T-helper 1 cell treated with Interleukin-12 subunit alpha and Interleukin-12 subunit beta and Interleukin-4 antibody, amounts not matched to agents 30 μg/mL and 1 μg/mL, for 36 hours (primary cell): ENCODE measurements at regions not wholly inside any gene's neighbourhood (a gene's known extent, or its start where the extent isn't known, plus 50 kb on each side); places are given as distances from the start of the nearest gene placed in this dataset.
"Not testable (repeated sequence)": the region's sequence is repeated elsewhere in the genome, so short reads cannot be mapped to it uniquely, and the experiment has no call there.

ENCODE experiments used
- H3K27ac Mint-ChIP-seq: one replicate; pipeline ENCODE4 v1.8.0; 2021; ENCODE audit warnings: mild to moderate bottlenecking, mixed read lengths
- H3K27me3 Mint-ChIP-seq: one replicate; pipeline ENCODE4 v1.8.0; 2021; ENCODE audit warnings: low read depth, mixed read lengths
- H3K36me3 Mint-ChIP-seq: one replicate; pipeline ENCODE4 v1.8.0; 2021; ENCODE audit warnings: low read depth, mixed read lengths
- H3K4me1 Mint-ChIP-seq: one replicate; pipeline ENCODE4 v1.8.0; 2021; ENCODE audit warnings: low read depth, mixed read lengths
- H3K4me3 Mint-ChIP-seq: one replicate; pipeline ENCODE4 v1.8.0; 2021; ENCODE audit warnings: mild to moderate bottlenecking, moderate library complexity, mixed read lengths
- H3K9me3 Mint-ChIP-seq: one replicate; pipeline ENCODE4 v1.8.0; 2021; ENCODE audit warnings: mixed read lengths

DNA sequence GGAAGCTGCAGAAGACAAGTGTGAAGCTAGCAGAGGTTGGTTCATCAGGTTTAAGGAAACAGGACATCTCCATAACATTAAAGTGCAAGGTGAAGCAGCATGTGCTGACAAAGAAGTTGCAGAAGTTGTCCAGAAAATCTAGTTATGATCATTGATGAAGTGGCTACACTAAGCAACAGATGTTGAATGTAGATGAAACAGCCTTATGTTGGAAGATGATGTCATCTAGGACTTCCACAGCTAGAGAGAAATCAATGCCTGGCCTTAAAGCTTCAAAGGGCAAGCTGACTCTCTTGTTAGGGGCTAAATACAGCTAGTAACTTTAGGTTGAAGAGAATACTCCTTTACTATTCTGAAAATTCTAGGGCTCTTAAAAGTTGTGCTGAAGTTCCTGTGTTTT, 340.2 kb upstream of the SOX9 start:
- no peaks in the 10 kb centered on the region for H3K36me3 Mint-ChIP-seq
- H3K9me3 Mint-ChIP-seq = peaks cover 16% of the 10 kb centered on the region
- no peaks in the 10 kb centered on the region for H3K4me1 Mint-ChIP-seq
- H3K4me3 Mint-ChIP-seq = no peak overlapping the region
- no peak overlapping the region for H3K27ac Mint-ChIP-seq
- H3K27me3 Mint-ChIP-seq = no peaks in the 10 kb centered on the region

DNA sequence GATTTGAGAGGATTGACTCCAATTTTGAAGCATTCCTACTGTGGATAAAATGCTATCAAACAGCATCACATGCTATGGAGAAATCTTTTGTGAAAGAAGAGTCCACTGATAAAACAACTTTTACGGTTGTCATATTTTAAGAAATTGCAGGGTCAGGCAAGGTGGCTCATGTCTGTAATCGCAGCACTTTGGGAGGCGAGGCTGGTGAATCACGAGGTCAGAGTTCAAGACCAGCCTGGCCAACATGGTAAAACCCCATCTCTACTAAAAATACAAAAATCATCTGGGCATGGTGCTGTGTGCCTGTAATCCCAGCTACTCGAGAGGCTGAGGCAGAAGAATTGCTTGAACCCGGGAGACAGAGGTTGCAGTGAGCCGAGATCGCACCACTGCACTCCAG, 338.8 kb upstream of the SOX9 start:
- peaks cover 18% of the 10 kb centered on the region for H3K9me3 Mint-ChIP-seq
- not testable (repeated sequence) for H3K27ac Mint-ChIP-seq, H3K4me3 Mint-ChIP-seq, H3K4me1 Mint-ChIP-seq, H3K36me3 Mint-ChIP-seq, H3K27me3 Mint-ChIP-seq

GRCh38 chr17:71790791-71791190, 330.0 kb upstream of the SOX9 start:
- Mint-ChIP-seq H3K27ac (no peak overlapping the region), H3K36me3 (no peaks in the 10 kb centered on the region), H3K4me3 (no peak overlapping the region), H3K9me3 (peaks cover 10% of the 10 kb centered on the region), H3K4me1 (no peaks in the 10 kb centered on the region), H3K27me3 (no peaks in the 10 kb centered on the region)

- Mint-ChIP-seq H3K4me1 (no peaks in the 10 kb centered on the region), H3K27ac (no peak overlapping the region), H3K27me3 (no peaks in the 10 kb centered on the region), H3K36me3 (no peaks in the 10 kb centered on the region), H3K9me3 (peaks cover 10% of the 10 kb centered on the region), H3K4me3 (no peak overlapping the region)
Observed at GRCh38 chr17:71791311-71791710, 329.5 kb upstream of the SOX9 start.

DNA sequence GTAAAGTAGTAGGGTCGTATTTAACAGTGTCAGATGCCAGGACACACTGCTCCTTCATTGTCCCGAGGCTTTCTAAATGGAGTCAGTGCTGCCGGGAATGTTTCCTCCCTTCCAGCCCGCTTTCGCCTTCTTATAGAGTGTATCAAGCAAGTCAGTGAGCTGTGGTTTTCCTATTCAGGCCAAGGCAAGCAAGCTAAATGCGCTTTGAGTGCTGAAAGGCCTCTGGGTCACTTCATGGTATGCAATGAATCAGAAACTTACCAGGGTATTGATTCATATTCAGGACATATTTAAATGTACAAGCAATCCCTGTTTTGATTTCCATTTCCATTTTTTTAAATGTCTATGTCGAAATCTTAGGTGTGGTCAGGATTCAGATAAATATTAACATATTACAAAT, 327.9 kb upstream of the SOX9 start:
- H3K27me3 Mint-ChIP-seq = no peaks in the 10 kb centered on the region
- no peaks in the 10 kb centered on the region for H3K4me1 Mint-ChIP-seq
- H3K27ac Mint-ChIP-seq = no peak overlapping the region
- peaks cover 7% of the 10 kb centered on the region for H3K9me3 Mint-ChIP-seq
- H3K36me3 Mint-ChIP-seq = no peaks in the 10 kb centered on the region
- H3K4me3 Mint-ChIP-seq = no peak overlapping the region

GRCh38 chr17:71793518-71793917, 327.3 kb upstream of the SOX9 start:
- Mint-ChIP-seq H3K9me3 (peaks cover 9% of the 10 kb centered on the region), H3K36me3 (no peaks in the 10 kb centered on the region), H3K27me3 (no peaks in the 10 kb centered on the region), H3K4me1 (no peaks in the 10 kb centered on the region), H3K27ac (no peak overlapping the region), H3K4me3 (no peak overlapping the region)

DNA sequence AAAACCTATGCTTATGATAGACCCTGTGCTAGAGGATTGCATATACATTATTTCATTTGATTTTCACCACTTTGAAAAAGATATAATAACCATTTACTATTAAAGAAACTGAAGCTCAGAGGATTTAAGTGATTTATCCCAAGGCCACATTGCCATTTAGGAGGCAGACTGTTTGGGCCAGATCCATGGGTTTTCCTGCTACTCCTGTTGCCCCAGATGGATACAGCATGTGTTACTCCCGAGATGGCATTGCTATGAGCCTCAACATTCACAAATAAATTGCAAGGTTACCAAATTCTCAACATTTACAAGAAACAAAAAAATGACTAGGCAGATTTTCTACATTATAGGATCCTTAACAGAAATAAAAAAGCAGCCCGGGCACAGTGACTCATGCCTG, 322.1 kb upstream of the SOX9 start:
- H3K9me3 Mint-ChIP-seq = peaks cover 9% of the 10 kb centered on the region
- no peaks in the 10 kb centered on the region for H3K4me1 Mint-ChIP-seq
- no peaks in the 10 kb centered on the region for H3K36me3 Mint-ChIP-seq
- no peak overlapping the region for H3K4me3 Mint-ChIP-seq
- no peaks in the 10 kb centered on the region for H3K27me3 Mint-ChIP-seq
- no peak overlapping the region for H3K27ac Mint-ChIP-seq

GRCh38 chr17:71799657-71800056, 321.2 kb upstream of the SOX9 start:
- no peaks in the 10 kb centered on the region for H3K4me1 Mint-ChIP-seq
- H3K27me3 Mint-ChIP-seq = no peaks in the 10 kb centered on the region
- no peak overlapping the region for H3K4me3 Mint-ChIP-seq
- no peak overlapping the region for H3K27ac Mint-ChIP-seq
- H3K9me3 Mint-ChIP-seq = peaks cover 9% of the 10 kb centered on the region
- H3K36me3 Mint-ChIP-seq = no peaks in the 10 kb centered on the region

DNA sequence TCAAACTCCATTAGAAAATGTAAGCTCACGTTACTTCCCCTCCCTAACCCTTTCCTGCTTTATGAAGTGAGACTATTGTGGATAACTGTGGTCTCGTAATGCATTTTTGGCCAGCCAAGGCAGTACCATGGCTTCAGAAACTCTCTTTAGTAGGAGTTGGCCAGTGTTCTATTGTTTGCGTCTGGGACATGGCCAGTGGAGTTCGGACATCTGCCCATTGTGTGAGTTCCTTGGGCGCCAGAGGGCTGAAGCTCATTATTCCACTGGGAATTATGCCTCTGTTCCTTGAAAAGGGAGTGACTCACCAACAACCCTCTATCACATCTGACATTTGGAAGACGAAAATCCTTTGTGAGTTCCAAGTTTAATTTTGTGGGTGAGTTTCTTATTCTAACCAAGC, 319.5 kb upstream of the SOX9 start:
- Mint-ChIP-seq H3K4me3 (no peak overlapping the region), H3K36me3 (no peaks in the 10 kb centered on the region), H3K4me1 (no peaks in the 10 kb centered on the region), H3K27ac (no peak overlapping the region), H3K27me3 (no peaks in the 10 kb centered on the region), H3K9me3 (peaks cover 9% of the 10 kb centered on the region)

GRCh38 chr17:71802663-71803062, 318.2 kb upstream of the SOX9 start:
- H3K36me3 Mint-ChIP-seq = no peaks in the 10 kb centered on the region
- peaks cover 9% of the 10 kb centered on the region for H3K9me3 Mint-ChIP-seq
- H3K27me3 Mint-ChIP-seq = no peaks in the 10 kb centered on the region
- no peaks in the 10 kb centered on the region for H3K4me1 Mint-ChIP-seq
- no peak overlapping the region for H3K27ac Mint-ChIP-seq
- no peak overlapping the region for H3K4me3 Mint-ChIP-seq

DNA sequence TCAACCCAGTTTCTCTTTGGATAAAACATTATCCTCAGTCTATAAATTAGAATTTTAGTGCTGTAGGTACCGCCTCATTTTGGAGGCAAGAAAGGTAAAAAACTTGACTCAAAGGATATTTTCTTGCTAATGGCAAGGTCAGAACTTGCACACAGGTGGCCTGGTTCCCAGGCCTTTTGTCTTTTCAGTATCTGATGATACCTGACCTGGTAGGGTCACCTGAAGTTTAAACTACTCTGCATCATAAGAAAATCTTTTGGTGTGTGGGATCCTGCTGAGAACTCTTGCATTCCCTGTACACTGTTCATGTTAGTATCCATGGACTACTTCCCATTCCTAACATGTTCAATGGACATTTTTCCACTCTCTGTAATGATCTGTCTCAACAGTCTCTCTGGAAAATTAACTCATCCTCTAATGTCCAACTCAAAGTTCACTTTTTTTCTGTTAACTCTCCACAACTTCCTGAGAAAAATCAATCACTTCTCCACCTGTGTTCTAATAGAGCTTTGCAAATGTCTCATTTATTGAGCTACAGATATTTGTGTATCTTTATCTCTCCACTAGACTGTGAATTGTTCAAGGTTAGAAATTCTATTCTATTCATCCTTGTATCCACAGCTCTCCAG, 317.1 kb upstream of the SOX9 start:
- Mint-ChIP-seq H3K9me3 (peaks cover 6% of the 10 kb centered on the region), H3K27me3 (no peaks in the 10 kb centered on the region), H3K4me1 (no peaks in the 10 kb centered on the region), H3K36me3 (no peaks in the 10 kb centered on the region), H3K4me3 (no peak overlapping the region), H3K27ac (no peak overlapping the region)

DNA sequence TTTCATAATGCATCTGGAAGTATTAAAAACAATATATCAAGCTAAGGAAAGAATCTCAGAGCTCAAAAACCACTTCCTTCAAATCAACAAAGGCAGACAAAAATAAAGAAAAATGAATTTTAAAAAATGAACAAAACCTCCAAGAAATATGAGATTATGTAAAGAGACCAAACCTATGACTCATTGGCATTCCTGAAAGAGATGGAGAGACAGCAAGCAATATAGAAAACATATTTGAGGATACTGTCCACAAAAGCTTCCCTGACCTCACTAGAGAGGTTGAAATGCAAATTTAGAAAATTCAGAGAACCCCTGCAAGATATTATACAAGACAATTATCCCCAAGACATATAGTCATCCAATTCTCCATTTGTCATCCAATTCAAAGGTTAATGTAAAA, 311.3 kb upstream of the SOX9 start:
- Mint-ChIP-seq H3K4me1 (no peaks in the 10 kb centered on the region), H3K36me3 (no peaks in the 10 kb centered on the region), H3K27ac (no peak overlapping the region), H3K4me3 (no peak overlapping the region), H3K27me3 (no peaks in the 10 kb centered on the region), H3K9me3 (peaks cover 8% of the 10 kb centered on the region)

- not testable (repeated sequence) for H3K27me3 Mint-ChIP-seq, H3K27ac Mint-ChIP-seq, H3K9me3 Mint-ChIP-seq, H3K4me3 Mint-ChIP-seq, H3K36me3 Mint-ChIP-seq, H3K4me1 Mint-ChIP-seq
Observed at GRCh38 chr17:71813861-71814260, 307.0 kb upstream of the SOX9 start.

DNA sequence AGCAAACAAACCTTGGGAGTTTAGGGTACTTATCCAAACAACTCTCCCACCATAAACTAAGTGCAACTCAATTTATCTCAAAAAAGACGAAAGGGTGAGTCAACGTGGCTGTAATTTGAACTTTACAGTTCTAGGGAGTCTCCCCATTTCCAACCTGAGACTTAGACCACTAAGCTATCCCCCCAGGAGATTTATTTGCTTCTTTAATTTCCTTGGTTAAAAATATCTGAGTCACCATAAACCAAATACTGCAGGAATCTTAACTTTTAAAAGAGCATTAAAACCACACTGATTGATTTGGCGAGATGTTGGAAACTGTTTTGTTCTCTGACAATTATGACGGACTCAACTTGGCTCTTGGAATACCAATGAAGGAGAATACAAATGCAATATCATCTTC, 299.3 kb upstream of the SOX9 start:
- Mint-ChIP-seq H3K27ac (no peak overlapping the region), H3K4me3 (no peak overlapping the region), H3K9me3 (no peaks in the 10 kb centered on the region), H3K4me1 (no peaks in the 10 kb centered on the region), H3K36me3 (no peaks in the 10 kb centered on the region), H3K27me3 (no peaks in the 10 kb centered on the region)

- H3K4me3 Mint-ChIP-seq = no peak overlapping the region
- no peaks in the 10 kb centered on the region for H3K4me1 Mint-ChIP-seq
- H3K36me3 Mint-ChIP-seq = no peaks in the 10 kb centered on the region
- no peak overlapping the region for H3K27ac Mint-ChIP-seq
- H3K9me3 Mint-ChIP-seq = no peaks in the 10 kb centered on the region
- H3K27me3 Mint-ChIP-seq = no peaks in the 10 kb centered on the region
Observed at GRCh38 chr17:71824671-71825070, 296.1 kb upstream of the SOX9 start.

GRCh38 chr17:71825687-71826086, 295.1 kb upstream of the SOX9 start:
- Mint-ChIP-seq H3K4me3 (no peak overlapping the region), H3K9me3 (no peaks in the 10 kb centered on the region), H3K27ac (no peak overlapping the region), H3K27me3 (no peaks in the 10 kb centered on the region), H3K4me1 (no peaks in the 10 kb centered on the region), H3K36me3 (no peaks in the 10 kb centered on the region)
